ENCODE measurements at regions not wholly inside any gene's neighbourhood (a gene's known extent, or its start where the extent isn't known, plus 50 kb on each side); places are given as distances from the start of the nearest gene placed in this dataset.

GRCh38 chr2:7180638-7181370, 263.6 kb downstream of the RNF144A start:
- H3K4me3 ChIP-seq (ENCODE audit: low read length): no peak overlapping the region
- no peak for TF ChIP-seq ZNF274 (IDR thresholded peaks at IDR 0.05; ENCODE audit: low read depth, low read length)

DNA sequence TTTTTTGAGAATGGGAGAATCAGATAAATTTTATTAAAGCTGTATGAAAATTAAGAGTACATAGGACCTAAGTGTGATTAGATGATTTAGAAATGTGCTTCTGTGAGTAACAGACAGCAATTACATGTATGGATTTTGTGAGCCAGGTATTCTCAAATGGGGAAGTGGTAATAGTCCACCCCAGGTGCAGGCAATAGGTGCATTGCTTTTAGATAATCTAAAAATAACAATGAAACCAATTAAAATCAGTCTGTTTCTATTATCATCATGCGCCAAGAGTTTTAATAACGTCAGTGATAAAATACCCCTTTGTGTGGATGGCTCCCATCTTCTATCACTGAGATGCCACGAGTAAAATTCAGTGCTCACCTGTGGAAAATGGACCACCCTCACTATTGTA, 265.3 kb downstream of the RNF144A start:
- no peak overlapping the region for H3K4me3 ChIP-seq (ENCODE audit: low read length)
- TF ChIP-seq ZNF274 (IDR thresholded peaks at IDR 0.05; ENCODE audit: low read depth, low read length): no peak

GRCh38 chr2:7189106-7189505, 271.9 kb downstream of the RNF144A start:
- H3K4me3 ChIP-seq (ENCODE audit: low read length): no peak overlapping the region
- no peak for TF ChIP-seq ZNF274 (IDR thresholded peaks at IDR 0.05; ENCODE audit: low read depth, low read length)

GRCh38 chr2:7190587-7191324, 273.5 kb downstream of the RNF144A start:
- TF ChIP-seq ZNF274 (IDR thresholded peaks at IDR 0.05; ENCODE audit: low read depth, low read length): no peak

GRCh38 chr2:7191932-7192331, 274.7 kb downstream of the RNF144A start:
- no peak overlapping the region for H3K4me3 ChIP-seq (ENCODE audit: low read length)
- TF ChIP-seq ZNF274 (IDR thresholded peaks at IDR 0.05; ENCODE audit: low read depth, low read length): no peak

More at GRCh38 chr2:7190587-7191324, 273.5 kb downstream of the RNF144A start:
- H3K4me3 ChIP-seq (ENCODE audit: low read length): no peak overlapping the region

DNA sequence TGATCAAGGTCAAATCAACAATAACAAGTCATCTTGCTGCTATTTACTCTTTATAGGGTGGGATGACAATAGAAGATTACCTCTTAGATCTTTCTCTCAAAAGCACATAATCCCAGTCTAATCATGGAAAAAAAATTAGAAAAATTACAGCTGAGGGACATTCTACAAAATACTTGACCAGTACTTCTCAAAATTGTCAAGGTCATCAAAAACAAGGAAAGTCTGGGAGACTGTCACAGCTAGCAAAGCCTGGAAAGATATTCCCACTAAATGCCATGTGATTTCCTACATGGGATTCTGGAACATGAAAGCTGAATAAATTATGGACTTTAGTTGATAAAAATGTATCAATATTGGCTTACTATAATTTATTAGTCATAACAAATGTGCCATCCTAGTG, 276.2 kb downstream of the RNF144A start:
- TF ChIP-seq ZNF274 (IDR thresholded peaks at IDR 0.05; ENCODE audit: low read depth, low read length): no peak
- no peak overlapping the region for H3K4me3 ChIP-seq (ENCODE audit: low read length)

GRCh38 chr2:7194950-7195349, 277.7 kb downstream of the RNF144A start:
- TF ChIP-seq ZNF274 (IDR thresholded peaks at IDR 0.05; ENCODE audit: low read depth, low read length): no peak
- no peak overlapping the region for H3K4me3 ChIP-seq (ENCODE audit: low read length)

GRCh38 chr2:7196883-7197282, 279.7 kb downstream of the RNF144A start:
- H3K4me3 ChIP-seq (ENCODE audit: low read length): no peak overlapping the region
- TF ChIP-seq ZNF274 (IDR thresholded peaks at IDR 0.05; ENCODE audit: low read depth, low read length): no peak

DNA sequence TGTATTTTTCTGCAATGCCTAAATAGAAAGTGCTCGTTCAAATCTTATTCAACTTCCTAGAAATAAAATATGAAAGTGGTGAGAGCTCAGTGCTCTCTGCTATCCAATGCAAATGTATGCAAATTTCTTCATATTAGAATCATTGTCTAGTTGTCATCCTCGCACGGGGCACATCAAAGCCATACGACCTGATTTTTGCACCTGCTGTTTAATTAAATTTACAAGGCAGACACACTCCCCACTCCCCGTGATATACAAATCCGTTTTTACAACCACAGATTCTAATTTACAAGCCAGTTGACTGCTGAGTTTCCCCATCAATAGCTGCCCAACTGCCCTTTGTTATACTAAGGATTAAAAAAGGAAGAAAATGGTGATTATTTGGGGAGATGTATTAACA, 284.6 kb downstream of the RNF144A start:
- no peak for TF ChIP-seq ZNF274 (IDR thresholded peaks at IDR 0.05; ENCODE audit: low read depth, low read length)
- H3K4me3 ChIP-seq (ENCODE audit: low read length): no peak overlapping the region

GRCh38 chr2:7203056-7203467, 285.9 kb downstream of the RNF144A start:
- H3K4me3 ChIP-seq (ENCODE audit: low read length): no peak overlapping the region
- TF ChIP-seq ZNF274 (IDR thresholded peaks at IDR 0.05; ENCODE audit: low read depth, low read length): no peak

DNA sequence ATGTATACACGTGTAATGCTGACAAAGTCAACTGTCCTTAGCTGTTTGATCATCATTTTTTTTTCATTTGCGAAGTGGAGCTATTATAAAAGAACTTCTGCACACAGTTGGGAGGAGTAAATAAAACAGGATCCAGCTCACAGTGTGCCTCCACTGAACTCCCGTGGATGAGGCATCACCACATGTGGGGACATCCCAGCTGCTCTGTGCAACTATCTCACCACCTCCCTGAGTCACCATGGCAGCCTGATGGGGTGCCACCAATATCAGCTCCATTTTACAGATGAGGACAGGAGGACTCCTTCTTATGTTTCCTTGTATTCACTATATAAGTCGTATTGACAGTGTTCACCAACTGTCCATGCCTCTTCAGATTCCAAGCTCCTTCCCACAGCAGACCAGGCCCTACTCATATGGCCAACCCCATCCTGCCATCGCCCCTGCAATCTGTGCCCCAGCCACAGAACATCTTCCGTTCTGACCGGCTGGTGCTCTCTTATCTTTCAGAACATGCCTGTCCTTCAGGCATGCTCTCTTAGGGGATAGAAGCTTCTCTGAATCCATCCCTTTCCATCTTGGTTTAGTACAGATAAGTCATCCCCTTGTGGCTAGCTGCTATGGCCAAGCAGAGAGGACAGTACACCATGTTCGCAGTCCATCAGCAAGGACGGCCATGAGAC, 288.1 kb downstream of the RNF144A start:
- no peak for TF ChIP-seq ZNF274 (IDR thresholded peaks at IDR 0.05; ENCODE audit: low read depth, low read length)
- no peak overlapping the region for H3K4me3 ChIP-seq (ENCODE audit: low read length)

- TF ChIP-seq ZNF274 (IDR thresholded peaks at IDR 0.05; ENCODE audit: low read depth, low read length): no peak
- no peak overlapping the region for H3K4me3 ChIP-seq (ENCODE audit: low read length)
Measured at GRCh38 chr2:7206111-7206810, 289.0 kb downstream of the RNF144A start.

- no peak overlapping the region for H3K4me3 ChIP-seq (ENCODE audit: low read length)
- no peak for TF ChIP-seq ZNF274 (IDR thresholded peaks at IDR 0.05; ENCODE audit: low read depth, low read length)
Measured at GRCh38 chr2:7207631-7208030, 290.4 kb downstream of the RNF144A start.
